AG10803 (cell line): ENCODE measurements at regions not wholly inside any gene's neighbourhood (a gene's known extent, or its start where the extent isn't known, plus 50 kb on each side); places are given as distances from the start of the nearest gene placed in this dataset.

Experiments
- DNase-seq: peaks from one replicate; pipeline ENCODE4 v3.0.0; 2010; ENCODE audit warnings: low read depth
- H3K4me3 ChIP-seq: 2 replicates; pipeline ENCODE4 v1.5.1; 2011; ENCODE audit warnings: mild to moderate bottlenecking, low read length, control low read depth
- TF ChIP-seq, protein P1 (sequence below): conservative IDR thresholded peaks from 2 replicates; pipeline ENCODE4 v1.5.1; 2011; ENCODE audit warnings: mild to moderate bottlenecking, low read length, control low read depth, inconsistent platforms

DNA sequence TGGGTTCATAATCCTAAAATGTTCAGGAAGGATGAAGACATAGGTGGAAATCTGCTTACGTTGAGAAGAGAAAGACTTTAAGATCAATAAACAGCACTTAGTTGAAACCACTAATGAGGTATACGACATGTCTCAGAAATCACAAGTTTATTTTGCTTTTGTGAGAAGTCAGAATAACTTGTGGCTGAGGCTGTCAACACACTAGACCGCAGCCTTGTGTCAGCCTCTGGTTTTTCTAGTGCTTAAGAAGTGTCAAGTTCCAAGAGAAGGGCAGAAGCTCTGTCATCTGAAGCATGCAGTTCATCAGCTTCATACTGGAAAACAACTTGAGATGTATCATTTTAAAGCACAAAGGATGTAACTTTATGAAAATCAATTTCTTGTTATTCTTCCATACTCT, 420.9 kb downstream of the METTL15 start:
- TF ChIP-seq, protein P1, sequence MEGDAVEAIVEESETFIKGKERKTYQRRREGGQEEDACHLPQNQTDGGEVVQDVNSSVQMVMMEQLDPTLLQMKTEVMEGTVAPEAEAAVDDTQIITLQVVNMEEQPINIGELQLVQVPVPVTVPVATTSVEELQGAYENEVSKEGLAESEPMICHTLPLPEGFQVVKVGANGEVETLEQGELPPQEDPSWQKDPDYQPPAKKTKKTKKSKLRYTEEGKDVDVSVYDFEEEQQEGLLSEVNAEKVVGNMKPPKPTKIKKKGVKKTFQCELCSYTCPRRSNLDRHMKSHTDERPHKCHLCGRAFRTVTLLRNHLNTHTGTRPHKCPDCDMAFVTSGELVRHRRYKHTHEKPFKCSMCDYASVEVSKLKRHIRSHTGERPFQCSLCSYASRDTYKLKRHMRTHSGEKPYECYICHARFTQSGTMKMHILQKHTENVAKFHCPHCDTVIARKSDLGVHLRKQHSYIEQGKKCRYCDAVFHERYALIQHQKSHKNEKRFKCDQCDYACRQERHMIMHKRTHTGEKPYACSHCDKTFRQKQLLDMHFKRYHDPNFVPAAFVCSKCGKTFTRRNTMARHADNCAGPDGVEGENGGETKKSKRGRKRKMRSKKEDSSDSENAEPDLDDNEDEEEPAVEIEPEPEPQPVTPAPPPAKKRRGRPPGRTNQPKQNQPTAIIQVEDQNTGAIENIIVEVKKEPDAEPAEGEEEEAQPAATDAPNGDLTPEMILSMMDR: no peak
- H3K4me3 ChIP-seq: no peak overlapping the region
- DNase-seq: peak; percentile 78

DNA sequence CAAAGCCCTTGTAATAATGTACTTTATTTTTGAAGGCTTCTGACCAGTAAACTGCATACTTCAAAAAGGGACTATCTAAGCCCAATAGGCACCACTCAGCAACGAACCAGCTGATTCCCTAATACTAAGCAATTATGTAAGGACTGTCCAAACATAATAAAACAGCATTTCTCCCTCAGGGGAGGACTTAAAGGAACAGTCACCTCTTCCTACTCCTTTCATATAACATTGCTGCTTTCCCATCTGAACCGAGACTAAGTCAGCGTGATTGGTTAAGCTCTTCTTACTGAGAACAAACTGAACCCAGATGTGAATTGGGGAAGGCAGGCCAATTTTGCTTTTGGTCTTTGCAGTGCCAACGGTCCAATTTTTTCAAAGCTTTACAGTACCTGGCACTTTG, 420.0 kb downstream of the METTL15 start:
- TF ChIP-seq, protein P1: no peak
- H3K4me3 ChIP-seq: no peak overlapping the region
- DNase-seq: peak; percentile 45

DNA sequence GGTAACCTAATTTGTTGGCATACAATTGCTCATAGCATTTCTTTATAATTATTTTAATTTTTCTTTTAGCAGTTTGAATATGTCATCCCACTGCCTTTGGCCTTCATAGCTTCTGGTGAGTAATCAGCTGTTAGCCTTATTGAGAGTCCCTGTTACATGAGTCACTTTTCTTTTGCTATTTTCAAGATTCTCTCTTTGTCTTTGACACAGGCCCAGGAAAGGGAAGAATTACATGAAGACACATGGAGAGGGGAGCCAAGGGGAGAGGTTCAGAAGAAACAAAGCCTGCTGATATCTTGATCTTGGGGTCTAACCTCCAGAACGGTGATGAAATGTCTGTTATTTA, 418.2 kb downstream of the METTL15 start:
- H3K4me3 ChIP-seq: no peak overlapping the region
- TF ChIP-seq, protein P1: no peak
- peak; percentile 16 for DNase-seq

DNA sequence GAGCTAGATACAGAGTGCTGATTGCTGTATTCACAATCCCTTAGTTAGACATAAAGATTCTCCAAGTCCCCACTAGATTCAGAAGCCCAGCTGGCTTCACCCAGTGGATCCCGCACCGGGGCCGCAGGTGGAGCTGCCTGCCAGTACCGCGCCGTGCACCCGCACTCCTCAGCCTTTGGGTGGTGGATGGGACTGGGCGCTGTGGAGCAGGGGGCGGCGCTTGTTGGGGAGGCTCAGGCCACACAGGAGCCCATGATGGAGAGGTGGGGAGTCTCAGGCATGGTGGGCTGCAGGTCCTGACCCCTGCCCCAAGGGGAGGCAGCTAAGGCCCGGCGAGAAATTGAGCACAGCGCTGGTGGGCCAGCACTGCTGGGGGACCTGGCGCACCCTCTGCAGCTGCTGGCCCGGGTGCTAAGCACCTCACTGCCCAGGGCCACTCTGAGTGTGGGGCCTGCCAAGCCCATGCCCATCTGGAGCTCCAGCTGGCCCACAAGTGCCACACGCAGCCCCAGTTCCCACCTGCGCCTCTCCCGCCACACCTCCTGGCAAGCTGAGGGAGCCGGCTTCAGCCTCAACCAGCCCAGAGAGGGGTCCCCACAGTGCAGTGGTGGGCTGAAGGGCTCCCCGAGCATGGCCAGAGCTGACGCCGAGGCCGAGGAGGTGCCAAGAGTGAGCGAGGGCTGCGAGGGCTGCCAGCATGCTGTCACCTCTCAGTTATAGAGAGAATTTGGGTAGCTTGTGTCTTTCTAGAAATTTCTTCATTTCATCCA, 417.6 kb downstream of the METTL15 start:
- TF ChIP-seq, protein P1: no peak
- H3K4me3 ChIP-seq: no peak overlapping the region
- no peak for DNase-seq

DNA sequence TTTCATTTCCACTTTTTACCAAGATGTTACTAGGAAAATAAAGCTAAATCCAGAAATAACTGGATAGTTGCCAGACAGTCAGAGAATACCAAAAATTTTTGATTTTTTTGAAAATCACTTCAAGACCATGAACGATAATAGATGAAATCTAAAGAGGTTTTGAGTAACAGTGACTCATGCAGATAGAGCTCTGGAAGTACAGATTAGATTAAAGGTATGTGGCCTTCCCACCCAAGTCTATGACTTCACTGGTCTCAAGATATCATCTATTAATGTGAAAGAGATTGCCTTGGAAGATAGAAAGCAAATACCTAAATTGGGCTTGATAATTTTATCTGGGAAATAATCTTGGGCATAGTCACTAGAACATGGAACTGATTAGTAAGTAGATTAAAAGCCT, 415.9 kb downstream of the METTL15 start:
- no peak overlapping the region for H3K4me3 ChIP-seq
- DNase-seq: no peak
- TF ChIP-seq, protein P1: no peak

DNA sequence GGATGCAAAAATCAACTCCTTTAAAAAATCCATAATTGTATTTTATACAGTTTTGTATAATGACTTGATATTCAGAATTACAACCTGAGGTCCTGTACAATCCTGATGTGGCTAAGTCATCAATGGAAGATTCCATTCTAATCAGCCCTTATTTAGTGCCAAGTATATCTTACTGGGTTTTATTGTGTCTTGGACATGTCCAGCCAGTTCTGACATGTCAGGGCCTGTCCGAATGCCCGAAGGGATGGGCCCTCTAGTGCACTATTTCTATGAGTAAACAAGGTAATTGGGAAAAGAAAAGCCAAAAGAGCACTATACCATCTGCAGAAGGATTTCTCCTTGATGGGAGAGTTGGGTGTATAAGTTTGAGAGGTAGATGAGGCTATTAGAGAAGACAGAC, 412.9 kb downstream of the METTL15 start:
- TF ChIP-seq, protein P1: no peak
- DNase-seq: no peak
- H3K4me3 ChIP-seq: no peak overlapping the region

DNA sequence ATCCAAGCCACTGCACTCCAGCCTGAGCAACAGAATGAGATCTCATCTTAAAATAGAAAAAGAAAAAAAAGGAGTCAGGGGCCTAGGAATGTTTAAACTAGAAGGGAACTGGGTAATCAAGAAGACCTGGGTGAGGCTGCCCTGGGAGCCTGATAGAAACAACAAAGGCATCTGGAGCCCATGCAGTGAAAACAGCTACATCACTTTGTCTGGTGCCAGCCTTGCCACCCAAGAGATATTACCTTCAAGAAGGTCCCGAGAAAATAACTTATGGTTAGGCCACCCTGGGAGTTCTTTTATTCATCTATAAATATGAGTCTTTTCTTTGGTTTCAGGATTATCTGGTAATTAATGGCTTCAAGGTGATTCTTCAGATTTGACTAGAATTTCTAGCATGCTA, 412.1 kb downstream of the METTL15 start:
- TF ChIP-seq, protein P1: no peak
- no peak overlapping the region for H3K4me3 ChIP-seq
- DNase-seq: no peak
